GM19351 (cell line): ENCODE measurements at regions not wholly inside any gene's neighbourhood (a gene's known extent, or its start where the extent isn't known, plus 50 kb on each side); places are given as distances from the start of the nearest gene placed in this dataset.

Experiments
- ATAC-seq: cut with Tn5 transposase; IDR thresholded peaks from one replicate; pipeline ENCODE4 v1.9.1; 2021; ENCODE audit warnings: mild to moderate bottlenecking, moderate library complexity; ENCODE audit not compliant: unreplicated experiment

DNA sequence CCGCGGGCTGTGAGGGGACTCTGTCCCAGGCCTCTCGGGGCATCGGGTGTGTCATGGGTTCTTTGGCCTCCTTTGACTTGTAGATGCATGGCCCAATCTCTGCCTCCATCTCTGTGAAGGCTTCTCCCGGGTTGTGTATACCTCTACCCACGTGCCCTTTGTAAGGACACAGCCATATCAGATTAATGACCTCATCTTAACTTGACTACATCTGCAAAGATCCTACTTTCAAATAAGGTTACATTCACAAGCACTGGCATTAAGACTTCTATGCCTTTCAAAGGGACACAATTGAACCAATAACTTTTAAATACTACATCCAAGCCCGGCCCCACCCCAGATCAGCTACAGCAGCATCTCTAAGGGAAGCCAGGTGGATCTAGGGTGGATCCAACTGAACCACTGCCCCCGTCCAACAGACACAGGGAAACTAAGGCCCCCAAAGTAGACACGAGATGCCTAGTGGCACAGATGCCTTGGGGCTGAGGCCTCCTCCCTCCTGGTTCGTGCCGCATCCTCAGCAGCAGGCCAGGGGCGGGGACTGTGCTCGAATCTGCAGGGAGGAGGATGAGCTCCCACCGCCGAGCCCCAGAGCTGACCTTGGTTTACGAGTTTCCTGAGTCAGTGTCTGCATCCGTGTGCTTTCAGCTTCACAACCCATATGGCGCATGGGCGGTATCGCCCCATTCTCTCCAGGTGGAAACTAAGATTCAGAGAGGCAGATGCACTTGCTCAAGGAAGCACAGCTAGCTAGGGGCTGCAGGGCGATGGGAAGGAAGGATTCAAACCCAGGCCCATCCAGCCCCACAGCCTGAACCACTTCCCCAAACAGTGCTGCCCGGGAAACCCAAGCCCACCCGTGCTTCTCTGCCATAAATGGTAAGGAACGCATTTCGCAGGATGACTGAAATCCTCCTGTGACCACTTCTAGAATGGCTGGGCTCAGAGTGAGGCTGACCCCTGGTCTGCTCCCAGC, 353.3 kb downstream of the C16orf95 start:
- no peak for ATAC-seq

DNA sequence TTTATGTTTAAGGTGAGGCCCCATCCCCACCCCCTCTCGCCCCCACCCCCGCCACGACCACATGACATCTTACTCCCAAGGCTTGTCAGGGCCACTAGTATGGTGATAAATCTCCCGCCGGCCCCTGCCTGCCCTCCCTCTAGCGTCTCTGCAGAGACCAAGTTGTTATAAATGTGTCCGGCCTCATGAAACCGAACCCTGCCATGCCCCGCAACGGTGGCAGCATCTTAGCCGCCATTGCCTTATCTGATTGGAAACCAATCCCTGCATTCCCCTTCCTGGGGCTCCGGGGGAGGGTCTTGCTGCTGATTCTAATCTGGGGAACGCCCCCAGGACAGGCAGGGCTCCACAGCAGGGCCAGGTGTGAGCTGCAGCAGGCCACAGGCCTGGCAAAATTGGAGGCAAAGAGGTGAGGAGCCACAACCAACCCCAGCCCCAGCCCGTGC, 352.4 kb downstream of the C16orf95 start:
- no peak for ATAC-seq

DNA sequence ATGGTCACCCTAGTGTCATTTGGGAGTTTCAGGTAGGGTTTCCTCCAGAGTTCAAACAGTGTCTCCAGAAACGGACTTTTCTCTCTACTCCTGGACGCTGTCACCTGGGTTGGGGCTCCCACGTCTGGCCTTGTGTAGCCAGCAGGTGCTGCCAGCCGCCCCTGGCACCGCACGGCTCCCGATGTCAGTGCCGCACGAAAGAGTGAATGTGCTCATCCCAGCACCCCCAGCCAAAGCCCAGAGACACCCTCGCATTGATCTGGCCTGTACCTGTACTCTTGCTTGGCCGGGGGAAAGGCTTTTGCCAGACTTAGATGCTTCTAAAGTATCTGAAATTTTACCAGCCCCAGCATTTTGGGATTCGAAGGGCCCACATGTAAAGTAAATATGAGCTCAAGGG, 351.9 kb downstream of the C16orf95 start:
- ATAC-seq: no peak

GRCh38 chr16:86965840-86966550, 351.2 kb downstream of the C16orf95 start:
- no peak for ATAC-seq

DNA sequence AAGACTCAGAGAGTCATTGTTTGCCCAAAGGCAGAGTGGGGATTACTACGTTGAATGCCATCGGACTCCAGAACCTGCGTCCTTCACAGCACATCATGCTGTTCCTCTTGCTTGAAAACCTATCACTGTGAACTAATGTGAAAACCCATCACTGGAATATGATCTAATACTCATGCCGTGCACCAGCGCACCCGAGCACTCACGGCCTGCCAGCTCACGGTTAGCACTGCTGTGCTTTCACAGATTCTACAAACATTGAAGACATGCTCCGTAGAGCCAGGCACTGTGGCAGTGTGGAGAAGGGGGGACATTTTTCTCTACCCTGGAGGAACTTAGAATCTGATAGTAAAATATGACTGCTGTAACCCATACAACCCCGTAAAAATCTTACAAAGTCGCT, 350.4 kb downstream of the C16orf95 start:
- no peak for ATAC-seq

- ATAC-seq: no peak
Measured at GRCh38 chr16:86968866-86969265, 348.3 kb downstream of the C16orf95 start.

DNA sequence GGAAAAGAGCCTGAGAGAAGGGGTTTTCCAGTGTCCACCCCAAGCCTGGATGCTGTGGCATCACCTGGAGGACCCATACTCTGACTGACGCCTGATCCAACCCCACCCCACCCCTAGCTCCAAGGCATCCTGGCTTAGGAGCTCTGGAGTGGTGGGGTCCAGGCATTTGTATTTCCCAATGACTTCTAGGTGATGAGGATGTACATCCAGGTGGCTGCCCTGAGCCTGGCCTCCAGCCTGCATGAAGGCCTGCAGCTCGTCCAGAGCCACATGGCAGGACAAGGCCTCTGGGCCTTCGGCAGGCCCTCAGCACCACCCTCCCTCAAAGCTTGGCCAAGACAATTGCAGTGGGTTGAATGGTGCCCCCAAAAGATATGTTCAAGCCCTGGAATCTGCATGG, 347.5 kb downstream of the C16orf95 start:
- ATAC-seq: no peak

GRCh38 chr16:86970279-86970678, 346.9 kb downstream of the C16orf95 start:
- ATAC-seq: no peak

GRCh38 chr16:86970726-86971125, 346.5 kb downstream of the C16orf95 start:
- no peak for ATAC-seq

DNA sequence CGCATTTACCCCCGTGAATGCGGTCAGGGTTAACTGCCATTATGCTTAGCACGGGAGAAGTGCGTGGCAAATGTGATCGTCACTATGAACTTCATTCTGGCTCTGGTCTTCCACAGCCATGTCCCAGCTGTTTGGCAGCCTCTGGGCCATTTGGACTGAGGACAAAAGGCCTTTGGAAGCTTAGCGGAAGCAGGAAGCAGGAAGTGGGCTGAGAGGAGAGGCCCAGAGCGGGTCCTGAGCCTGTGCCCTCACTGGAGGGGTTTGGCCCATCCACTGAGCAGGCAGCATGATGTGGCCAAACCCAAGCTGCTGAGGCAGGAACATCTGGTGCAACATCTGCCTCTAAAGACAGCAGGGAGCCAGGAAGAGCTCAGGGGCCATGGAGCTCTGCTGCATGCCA, 345.9 kb downstream of the C16orf95 start:
- ATAC-seq: no peak

- no peak for ATAC-seq
Measured at GRCh38 chr16:86974120-86974519, 343.1 kb downstream of the C16orf95 start.

DNA sequence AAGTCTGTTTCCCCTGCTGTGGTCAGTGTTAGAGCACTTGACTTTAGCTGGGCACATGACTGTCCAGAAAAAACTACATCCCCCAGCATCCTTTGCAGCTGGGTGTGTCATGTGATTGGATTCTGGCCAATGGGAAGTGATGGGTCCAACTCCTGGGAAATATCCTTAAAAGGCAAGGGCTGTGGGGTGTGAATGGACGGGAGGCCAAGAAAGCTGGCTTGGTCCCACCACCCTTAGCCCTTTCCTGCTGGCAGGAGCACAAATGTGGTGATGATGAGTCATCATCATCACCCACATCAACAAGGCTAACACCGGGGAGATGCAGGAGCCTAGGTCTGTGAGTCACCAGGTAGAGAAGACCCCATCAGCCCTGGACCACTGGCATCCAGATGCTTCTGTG, 341.7 kb downstream of the C16orf95 start:
- no peak for ATAC-seq

GRCh38 chr16:86977076-86977676, 340.0 kb downstream of the C16orf95 start:
- ATAC-seq: no peak

DNA sequence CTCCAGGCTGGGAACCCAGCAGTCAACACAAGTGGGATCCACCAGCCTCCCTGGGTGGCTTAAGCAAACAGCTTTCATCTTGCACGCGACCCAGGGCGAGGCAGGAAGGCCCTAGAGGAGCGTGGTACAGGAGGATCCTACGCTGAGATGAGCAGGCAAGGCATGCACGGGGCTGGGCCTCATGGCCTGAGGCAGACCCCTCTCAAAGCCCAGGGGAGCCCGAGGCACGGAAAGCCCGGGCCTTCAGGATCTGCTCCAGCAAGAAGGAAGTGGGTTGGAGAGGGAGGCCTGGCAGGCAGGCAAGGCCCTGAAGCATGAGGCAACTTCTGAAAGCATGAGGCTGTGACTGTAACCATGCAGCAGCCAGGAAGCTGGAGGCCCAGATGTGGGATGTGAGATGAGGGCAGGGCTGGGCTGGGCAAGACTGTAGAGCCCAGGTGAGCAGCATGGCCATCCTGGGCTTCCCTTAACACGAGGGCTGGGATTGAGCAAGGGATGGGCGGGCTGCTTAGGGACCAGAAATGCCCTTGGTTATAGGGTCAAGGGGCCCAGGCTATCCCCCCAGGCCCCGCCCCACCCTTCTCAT, 338.7 kb downstream of the C16orf95 start:
- ATAC-seq: no peak

DNA sequence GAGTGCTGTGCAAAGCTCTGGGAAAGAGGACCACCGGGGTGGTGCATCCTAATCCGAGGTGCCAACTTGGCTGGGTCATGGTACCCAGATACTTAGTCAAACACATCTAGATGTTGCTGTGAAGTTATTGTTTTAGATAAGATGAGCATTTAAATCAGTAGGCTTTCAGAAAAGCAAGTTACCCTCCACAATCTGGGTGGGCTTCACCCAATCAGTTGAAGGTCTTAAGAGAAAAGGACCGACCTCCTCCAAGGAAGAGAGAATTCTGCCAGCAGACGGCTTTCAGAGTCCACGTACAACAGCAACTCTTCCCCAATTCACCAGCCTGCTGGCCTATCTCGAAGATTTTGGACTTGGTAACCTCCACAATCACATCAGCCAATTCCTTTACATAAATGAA, 338.1 kb downstream of the C16orf95 start:
- ATAC-seq: no peak

- ATAC-seq: no peak
Measured at GRCh38 chr16:86979984-86980553, 337.1 kb downstream of the C16orf95 start.

DNA sequence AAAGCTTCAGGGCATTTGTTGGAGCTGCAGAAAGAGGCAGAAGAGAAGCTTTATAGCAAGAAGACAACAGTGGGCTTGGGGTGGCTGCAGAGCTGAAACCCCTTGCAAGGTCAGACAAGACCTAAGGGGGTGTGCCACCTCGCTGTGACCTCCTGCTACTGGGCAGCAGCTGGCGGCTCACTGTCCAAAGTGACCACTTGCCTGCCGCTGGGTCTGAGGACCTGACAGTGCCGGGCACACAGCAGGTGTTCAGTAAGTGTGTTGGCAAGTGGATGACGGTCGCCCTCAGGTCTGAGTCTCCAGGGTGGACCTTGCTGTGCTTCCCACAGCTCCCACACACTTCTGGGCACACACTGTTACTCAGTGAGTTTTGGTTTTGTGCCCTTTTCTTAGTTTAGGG, 336.5 kb downstream of the C16orf95 start:
- ATAC-seq: no peak

- ATAC-seq: no peak
Measured at GRCh38 chr16:86982347-86982596, 334.9 kb downstream of the C16orf95 start.

- ATAC-seq: no peak
Measured at GRCh38 chr16:86982912-86983311, 334.3 kb downstream of the C16orf95 start.

GRCh38 chr16:86983621-86984020, 333.6 kb downstream of the C16orf95 start:
- no peak for ATAC-seq

DNA sequence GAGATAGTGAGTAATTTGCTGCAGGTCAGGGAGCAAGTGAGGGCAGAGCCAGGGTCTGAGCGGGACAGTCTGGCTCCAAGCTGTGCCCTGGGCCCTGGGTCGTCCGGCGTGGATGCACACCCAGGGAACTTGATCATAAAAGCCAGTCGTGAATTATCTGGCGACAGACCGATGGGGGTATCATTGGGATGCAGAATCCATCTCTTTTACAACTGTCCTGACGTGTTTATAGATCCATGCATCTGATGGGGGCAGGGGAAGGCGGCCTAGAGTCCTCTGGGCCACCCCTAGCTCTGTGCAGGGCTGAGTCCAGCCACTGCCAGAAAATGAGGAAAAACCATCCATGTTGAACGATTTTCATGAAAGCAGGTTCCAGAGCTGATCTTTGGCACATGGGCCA, 332.8 kb downstream of the C16orf95 start:
- ATAC-seq: no peak
